OCI-LY7 (cell line): ENCODE measurements at regions not wholly inside any gene's neighbourhood (a gene's known extent, or its start where the extent isn't known, plus 50 kb on each side); places are given as distances from the start of the nearest gene placed in this dataset.

ENCODE experiments used
- BruUV-seq: library from RNA; stranded (reverse); fragments of 400-500 nt; replicated peaks from 2 replicates; lab custom pipeline; 2021; lab: Mats Ljungman, UMichigan
- CTCF ChIA-PET: fragments of 300-600 bp; sonication (Branson Sonifier 250); formaldehyde crosslinking; loops from one replicate; lab custom pipeline; 2022; ENCODE audit warnings: antibody characterized with exemption; ENCODE audit not compliant: unreplicated experiment; lab: Charles Lee
- POLR2A ChIA-PET: fragments of 300-600 bp; sonication (Branson Sonifier 250); formaldehyde crosslinking; loops from one replicate; lab custom pipeline; 2022; ENCODE audit warnings: antibody characterized with exemption; lab: Charles Lee
- DNase-seq: peaks from one replicate; pipeline ENCODE4 v3.0.0-alpha.2; 2015; ENCODE audit warnings: low spot score
- H2AFZ ChIP-seq: fragments of 200-600 bp; sonication (generic), shearing (Covaris generic); 2 replicates; pipeline ENCODE4 v1.6.1; 2014; ENCODE audit warnings: mild to moderate bottlenecking, antibody characterized with exemption, low read length, moderate library complexity
- H3K27ac ChIP-seq: fragments of 200-600 bp; sonication (generic); 2 replicates; pipeline ENCODE4 v1.5.1; 2014; ENCODE audit warnings: mixed run types, low read depth, mild to moderate bottlenecking, moderate library complexity, low read length, inconsistent platforms; ENCODE audit not compliant: poor library complexity, severe bottlenecking
- H3K36me3 ChIP-seq: fragments of 200-600 bp; sonication (generic); 2 replicates; pipeline ENCODE4 v1.6.1; 2014; ENCODE audit warnings: mild to moderate bottlenecking, antibody characterized with exemption, low read length, moderate library complexity, mixed read lengths; ENCODE audit not compliant: insufficient read depth
- H3K4me1 ChIP-seq: fragments of 200-600 bp; sonication (generic); 2 replicates; pipeline ENCODE4 v1.5.1; 2014; ENCODE audit warnings: mild to moderate bottlenecking, low read length; ENCODE audit not compliant: insufficient read depth, poor library complexity, severe bottlenecking
- H3K4me2 ChIP-seq: fragments of 200-600 bp; sonication (generic); 2 replicates; pipeline ENCODE4 v1.6.1; 2014; ENCODE audit warnings: mild to moderate bottlenecking, low read length
- H3K4me3 ChIP-seq: fragments of 200-600 bp; sonication (generic); 2 replicates; pipeline ENCODE4 v1.5.1; 2014; ENCODE audit warnings: mild to moderate bottlenecking, low read depth, low read length; ENCODE audit not compliant: poor library complexity, severe bottlenecking
- H3K79me2 ChIP-seq: fragments of 200-600 bp; sonication (generic); 2 replicates; pipeline ENCODE4 v1.6.1; 2016; ENCODE audit warnings: low read depth, mild to moderate bottlenecking, low read length, moderate library complexity, mixed read lengths; ENCODE audit not compliant: insufficient read depth
- H3K9me2 ChIP-seq: fragments of 200-600 bp; sonication (generic); 2 replicates; pipeline ENCODE4 v1.6.1; 2016; ENCODE audit warnings: mild to moderate bottlenecking, low read length, mixed read lengths; ENCODE audit not compliant: insufficient read depth
- H3K9me3 ChIP-seq: fragments of 200-600 bp; sonication (generic); 2 replicates; pipeline ENCODE4 v1.6.1; 2014; ENCODE audit warnings: mild to moderate bottlenecking, mixed run types, low read length, mixed read lengths
- H4K20me1 ChIP-seq: fragments of 200-600 bp; sonication (generic); 2 replicates; pipeline ENCODE4 v1.6.1; 2014; ENCODE audit warnings: mild to moderate bottlenecking, antibody characterized with exemption, low read length, moderate library complexity, mixed read lengths; ENCODE audit not compliant: insufficient read depth
- EZH2phosphoT487 ChIP-seq: fragments of 200-600 bp; sonication (generic); IDR thresholded peaks from 2 replicates; pipeline ENCODE4 v1.6.1; 2018; ENCODE audit warnings: low read depth, borderline replicate concordance, mild to moderate bottlenecking, mixed run types, antibody characterized with exemption, low read length, moderate library complexity, mixed read lengths
- intact Hi-C: fragments of 100-400 bp; cut with micrococcal nuclease; formaldehyde crosslinking; loops from one replicate; pipeline ENCODE4 v1.10.0; 2022; ENCODE audit not compliant: unreplicated experiment
- TF ChIP-seq, protein P1 (sequence below): fragments of 200-600 bp; sonication (generic); conservative IDR thresholded peaks from 2 replicates; pipeline ENCODE4 v1.5.1; 2014; ENCODE audit warnings: mild to moderate bottlenecking, antibody characterized with exemption, low read length, moderate library complexity, mixed read lengths

GRCh38 chr11:109864151-109864661 lies 229.0 kb upstream of the ZC3H12C start:
- Histone ChIP-seq H4K20me1 (no peaks in the 10 kb centered on the region), H3K4me3 (no peak overlapping the region), H3K36me3 (no peaks in the 10 kb centered on the region), H3K27ac (no peak overlapping the region), H3K4me1 (no peaks in the 10 kb centered on the region), H2AFZ (no peak overlapping the region), H3K9me2 (no peaks in the 10 kb centered on the region), H3K79me2 (no peaks in the 10 kb centered on the region), H3K9me3 (no peaks in the 10 kb centered on the region), H3K4me2 (no peak overlapping the region)
- intact Hi-C loops, result no loop called here
- CTCF ChIA-PET, result no interaction called here
- DNase-seq, result no peak
- BruUV-seq, result no TSS peak
- POLR2A ChIA-PET, result interaction anchor here (0.6 to 1.3 kb wide), 2 partner anchors 9 to 398 kb away, joined by 4 to 5 read pairs; no protein-coding TSS in a partner anchor
- no peak for TF ChIP-seq EZH2phosphoT487
- TF ChIP-seq, protein P1, sequence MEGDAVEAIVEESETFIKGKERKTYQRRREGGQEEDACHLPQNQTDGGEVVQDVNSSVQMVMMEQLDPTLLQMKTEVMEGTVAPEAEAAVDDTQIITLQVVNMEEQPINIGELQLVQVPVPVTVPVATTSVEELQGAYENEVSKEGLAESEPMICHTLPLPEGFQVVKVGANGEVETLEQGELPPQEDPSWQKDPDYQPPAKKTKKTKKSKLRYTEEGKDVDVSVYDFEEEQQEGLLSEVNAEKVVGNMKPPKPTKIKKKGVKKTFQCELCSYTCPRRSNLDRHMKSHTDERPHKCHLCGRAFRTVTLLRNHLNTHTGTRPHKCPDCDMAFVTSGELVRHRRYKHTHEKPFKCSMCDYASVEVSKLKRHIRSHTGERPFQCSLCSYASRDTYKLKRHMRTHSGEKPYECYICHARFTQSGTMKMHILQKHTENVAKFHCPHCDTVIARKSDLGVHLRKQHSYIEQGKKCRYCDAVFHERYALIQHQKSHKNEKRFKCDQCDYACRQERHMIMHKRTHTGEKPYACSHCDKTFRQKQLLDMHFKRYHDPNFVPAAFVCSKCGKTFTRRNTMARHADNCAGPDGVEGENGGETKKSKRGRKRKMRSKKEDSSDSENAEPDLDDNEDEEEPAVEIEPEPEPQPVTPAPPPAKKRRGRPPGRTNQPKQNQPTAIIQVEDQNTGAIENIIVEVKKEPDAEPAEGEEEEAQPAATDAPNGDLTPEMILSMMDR, result no peak

GRCh38 chr11:109864834-109865547 lies 228.2 kb upstream of the ZC3H12C start:
- CTCF ChIA-PET, result no interaction called here

More at GRCh38 chr11:109864834-109865547, 228.2 kb upstream of the ZC3H12C start:
- Histone ChIP-seq H2AFZ (no peak overlapping the region), H3K4me1 (no peaks in the 10 kb centered on the region), H3K9me2 (no peaks in the 10 kb centered on the region), H3K9me3 (no peaks in the 10 kb centered on the region), H4K20me1 (no peaks in the 10 kb centered on the region), H3K79me2 (no peaks in the 10 kb centered on the region), H3K27ac (no peak overlapping the region), H3K4me2 (no peak overlapping the region), H3K36me3 (no peaks in the 10 kb centered on the region), H3K4me3 (no peak overlapping the region)
- intact Hi-C loops, result no loop called here
- POLR2A ChIA-PET, result interaction anchor here (0.6 kb wide), 2 partner anchors 294 to 399 kb away, joined by 4 to 5 read pairs; no protein-coding TSS in a partner anchor
- TF ChIP-seq, protein P1, result no peak
- no peak for TF ChIP-seq EZH2phosphoT487
- no peak for DNase-seq
- no TSS peak for BruUV-seq
